COLO668 (cell line): ENCODE measurements at regions not wholly inside any gene's neighbourhood (a gene's known extent, or its start where the extent isn't known, plus 50 kb on each side); places are given as distances from the start of the nearest gene placed in this dataset.

Source experiments
- DNase-seq: peaks from one replicate; lab custom pipeline; 2025; ENCODE audit not compliant: unreplicated experiment; lab: John Stamatoyannopoulos, UW

GRCh38 chr20:41952166-41952565 is 334.0 kb upstream of the CHD6 start:
- DNase-seq, result no peak

- DNase-seq, result no peak
These were observed 333.4 kb upstream of the CHD6 start for GRCh38 chr20:41951615-41952014.

- DNase-seq, result no peak
These were observed 321.5 kb upstream of the CHD6 start for GRCh38 chr20:41939659-41940058.

- no peak for DNase-seq
These were observed 320.2 kb upstream of the CHD6 start for GRCh38 chr20:41938353-41938752.

GRCh38 chr20:41935259-41935791 is 317.1 kb upstream of the CHD6 start:
- no peak for DNase-seq

GRCh38 chr20:41932431-41932830 is 314.3 kb upstream of the CHD6 start:
- DNase-seq, result no peak

- no peak for DNase-seq
These were observed 309.5 kb upstream of the CHD6 start for GRCh38 chr20:41927655-41928054.

- no peak for DNase-seq
These were observed 309.0 kb upstream of the CHD6 start for GRCh38 chr20:41927189-41927588.

GRCh38 chr20:41925476-41925875 is 307.3 kb upstream of the CHD6 start:
- DNase-seq, result no peak

- no peak for DNase-seq
These were observed 305.4 kb upstream of the CHD6 start for GRCh38 chr20:41923624-41924023.

- no peak for DNase-seq
These were observed 295.0 kb upstream of the CHD6 start for GRCh38 chr20:41913146-41913545.

- no peak for DNase-seq
These were observed 292.4 kb upstream of the CHD6 start for GRCh38 chr20:41910558-41910957.

- no peak for DNase-seq
These were observed 287.0 kb upstream of the CHD6 start for GRCh38 chr20:41905199-41905598.

- DNase-seq, result no peak
These were observed 285.4 kb upstream of the CHD6 start for GRCh38 chr20:41903586-41903985.

- no peak for DNase-seq
These were observed 284.2 kb upstream of the CHD6 start for GRCh38 chr20:41902346-41902745.

- no peak for DNase-seq
These were observed 282.1 kb upstream of the CHD6 start for GRCh38 chr20:41900201-41900691.

GRCh38 chr20:41897708-41898107 is 279.5 kb upstream of the CHD6 start:
- no peak for DNase-seq

GRCh38 chr20:41895241-41896032 is 277.3 kb upstream of the CHD6 start:
- DNase-seq, result no peak

GRCh38 chr20:41894255-41894963 is 276.2 kb upstream of the CHD6 start:
- DNase-seq, result no peak

- no peak for DNase-seq
These were observed 273.9 kb upstream of the CHD6 start for GRCh38 chr20:41892031-41892430.

GRCh38 chr20:41889844-41890224 is 271.7 kb upstream of the CHD6 start:
- DNase-seq, result no peak
